ENCODE measurements at regions not wholly inside any gene's neighbourhood (a gene's known extent, or its start where the extent isn't known, plus 50 kb on each side); places are given as distances from the start of the nearest gene placed in this dataset.

- no peaks in the 10 kb centered on the region for H3K27me3 ChIP-seq (ENCODE audit: control insufficient read depth in 2 of 2, insufficient read depth in 2 of 2, low read length in 2 of 2)
- intact Hi-C loops (cut with micrococcal nuclease) (no loop called here), dilution Hi-C loops (cut with MboI; ENCODE audit: extremely low pct_ligation_motif_present, low sequenced_read_pairs) (no loop called here)
- no peak overlapping the region for H2AFZ ChIP-seq (ENCODE audit: low read depth, low read length)
- H3K27ac ChIP-seq (ENCODE audit: insufficient read depth, low read depth, low read length): no peak overlapping the region
- H3K4me3 ChIP-seq (replicated peaks in 1 of 3; ENCODE audit: insufficient read depth in 1 of 3, low read depth in 1 of 3, low read length in 3 of 3): no peak overlapping the region
- H3K79me2 ChIP-seq (ENCODE audit: control insufficient read depth, insufficient read depth, low read length): no peaks in the 10 kb centered on the region
- H3K9me3 ChIP-seq (replicated peaks; ENCODE audit: control insufficient read depth, insufficient read depth, low read length): no peaks in the 10 kb centered on the region
- BruUV-seq (replicated peaks): no TSS peak
- no peak overlapping the region for H3K4me2 ChIP-seq (ENCODE audit: insufficient read depth, low read length)
- no peak overlapping the region for H3K9ac ChIP-seq (replicated peaks; ENCODE audit: extremely low read depth, insufficient read depth, low read length)
- no peak for DNase-seq (ENCODE audit: low read depth, low spot score)
- no peaks in the 10 kb centered on the region for H3K9me1 ChIP-seq (replicated peaks; ENCODE audit: control insufficient read depth, extremely low read depth, insufficient read depth, low read length)
- TF ChIP-seq MYC (IDR thresholded peaks at IDR 0.05; ENCODE audit: low read depth, low read length) (no peak), JUN (IDR thresholded peaks at IDR 0.05; ENCODE audit: borderline replicate concordance, insufficient read depth, insufficient read length, low read depth) (no peak), POLR2A (IDR thresholded peaks at IDR 0.05; ENCODE audit: low read depth, low read length) (no peak), MAX (IDR thresholded peaks at IDR 0.05; ENCODE audit: insufficient read depth, insufficient read length) (no peak), CTCF (IDR thresholded peaks at IDR 0.05; ENCODE audit: extremely low read depth in 1 of 2, insufficient read depth in 1 of 2, low read depth in 1 of 2, low read length in 2 of 2) (no peak), POLR2AphosphoS5 (IDR thresholded peaks at IDR 0.05; ENCODE audit: insufficient read depth, low read depth, low read length) (no peak), EZH2 (IDR thresholded peaks at IDR 0.05; ENCODE audit: borderline replicate concordance, low read depth, low read length, severe bottlenecking) (no peak), FOS (IDR thresholded peaks at IDR 0.05; ENCODE audit: borderline replicate concordance, insufficient read depth, low read length) (no peak), GATA2 (IDR thresholded peaks at IDR 0.05; ENCODE audit: insufficient read depth, insufficient read length, low read depth, low read length) (no peak)
- H3K4me1 ChIP-seq (ENCODE audit: control insufficient read depth, extremely low read depth, insufficient read depth, low read length): no peaks in the 10 kb centered on the region
- FAIRE-seq: no peak
- no peaks in the 10 kb centered on the region for H4K20me1 ChIP-seq (replicated peaks; ENCODE audit: control insufficient read depth, extremely low read depth, insufficient read depth, low read length)
- ChIA-PET POLR2A (no interaction called here), CTCF (no interaction called here)
- no peaks in the 10 kb centered on the region for H3K36me3 ChIP-seq (ENCODE audit: control insufficient read depth in 2 of 2, extremely low read depth in 1 of 2, insufficient read depth in 2 of 2, low read length in 2 of 2)
Observed at GRCh38 chr5:174316326-174316725, 270.8 kb downstream of the NSG2 start.
